ENCODE measurements at regions not wholly inside any gene's neighbourhood (a gene's known extent, or its start where the extent isn't known, plus 50 kb on each side); places are given as distances from the start of the nearest gene placed in this dataset.

DNA sequence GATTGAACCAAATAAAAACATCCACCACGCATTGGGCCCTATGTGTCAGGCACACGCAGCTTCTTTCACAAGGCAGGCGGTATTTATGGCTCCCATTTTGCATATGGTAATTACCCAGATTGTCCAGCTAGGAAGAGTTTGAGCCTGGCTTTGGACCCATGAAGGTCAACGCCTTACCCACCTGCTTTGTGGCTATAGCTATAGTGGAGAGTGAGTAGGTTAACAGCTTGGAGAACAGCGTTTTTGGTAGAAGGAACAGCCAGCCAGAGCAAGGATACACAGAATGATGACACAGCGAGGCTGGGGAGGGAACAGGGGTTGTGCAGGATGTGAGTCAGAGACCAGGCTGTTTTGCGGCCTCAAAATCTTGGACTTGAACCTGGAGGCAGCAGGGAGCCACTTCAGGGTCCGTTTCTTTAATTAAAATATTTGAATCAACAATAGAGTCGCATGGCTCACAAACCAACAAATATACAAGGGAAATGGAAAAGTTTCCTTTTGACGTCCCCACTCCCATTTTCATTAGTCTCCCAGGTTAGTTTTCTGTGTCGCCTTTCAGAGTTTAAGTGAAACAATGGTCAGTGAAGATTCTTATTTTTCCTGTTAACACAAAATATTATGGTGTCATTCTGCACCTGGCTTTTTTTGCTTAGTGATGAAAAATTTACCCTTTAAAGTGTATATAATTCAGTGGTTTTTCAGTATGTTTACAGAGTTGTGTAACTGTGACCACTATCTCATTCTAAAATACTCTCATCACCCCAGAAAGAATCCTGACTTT lies 118.2 kb upstream of the STX18 start:
- Histone ChIP-seq H3K27ac (no peak overlapping the region), H3K4me3 (no peak overlapping the region), H3K27me3 (no peaks in the 10 kb centered on the region), H3K9me3 (no peaks in the 10 kb centered on the region), H3K36me3 (no peaks in the 10 kb centered on the region), H3K4me1 (no peaks in the 10 kb centered on the region)
- ATAC-seq (no peak), DNase-seq (no peak)
- TF ChIP-seq, protein P1, sequence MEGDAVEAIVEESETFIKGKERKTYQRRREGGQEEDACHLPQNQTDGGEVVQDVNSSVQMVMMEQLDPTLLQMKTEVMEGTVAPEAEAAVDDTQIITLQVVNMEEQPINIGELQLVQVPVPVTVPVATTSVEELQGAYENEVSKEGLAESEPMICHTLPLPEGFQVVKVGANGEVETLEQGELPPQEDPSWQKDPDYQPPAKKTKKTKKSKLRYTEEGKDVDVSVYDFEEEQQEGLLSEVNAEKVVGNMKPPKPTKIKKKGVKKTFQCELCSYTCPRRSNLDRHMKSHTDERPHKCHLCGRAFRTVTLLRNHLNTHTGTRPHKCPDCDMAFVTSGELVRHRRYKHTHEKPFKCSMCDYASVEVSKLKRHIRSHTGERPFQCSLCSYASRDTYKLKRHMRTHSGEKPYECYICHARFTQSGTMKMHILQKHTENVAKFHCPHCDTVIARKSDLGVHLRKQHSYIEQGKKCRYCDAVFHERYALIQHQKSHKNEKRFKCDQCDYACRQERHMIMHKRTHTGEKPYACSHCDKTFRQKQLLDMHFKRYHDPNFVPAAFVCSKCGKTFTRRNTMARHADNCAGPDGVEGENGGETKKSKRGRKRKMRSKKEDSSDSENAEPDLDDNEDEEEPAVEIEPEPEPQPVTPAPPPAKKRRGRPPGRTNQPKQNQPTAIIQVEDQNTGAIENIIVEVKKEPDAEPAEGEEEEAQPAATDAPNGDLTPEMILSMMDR (IDR thresholded peaks at IDR 0.05), result no peak
- intact Hi-C loops (cut with DNase I), result no loop called here

DNA sequence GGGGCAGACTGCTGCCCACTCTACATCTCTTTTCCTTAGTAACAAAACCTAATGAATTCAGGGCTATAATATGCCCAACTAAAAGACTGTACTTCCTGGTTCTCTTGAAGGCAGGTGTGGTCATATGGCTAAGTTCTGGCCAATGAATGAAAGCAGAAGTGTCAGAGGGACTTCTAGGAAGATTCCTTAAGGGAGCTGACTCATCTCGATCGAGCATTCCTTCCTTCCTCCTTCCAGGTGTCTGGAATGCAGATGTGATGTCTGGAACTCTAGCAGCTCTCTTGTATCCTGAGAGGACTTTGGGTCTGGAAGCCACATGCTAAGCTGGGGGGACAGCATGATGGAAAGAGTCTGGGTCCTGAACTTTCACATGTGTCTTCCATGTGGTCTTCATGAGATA lies 116.2 kb upstream of the STX18 start:
- intact Hi-C loops (cut with DNase I), result no loop called here
- Histone ChIP-seq H3K27ac (no peak overlapping the region), H3K4me1 (no peaks in the 10 kb centered on the region), H3K27me3 (no peaks in the 10 kb centered on the region), H3K4me3 (no peak overlapping the region), H3K36me3 (no peaks in the 10 kb centered on the region), H3K9me3 (no peaks in the 10 kb centered on the region)
- TF ChIP-seq, protein P1 (IDR thresholded peaks at IDR 0.05), result no peak
- no peak for DNase-seq
- ATAC-seq, result no peak

GRCh38 chr4:4656977-4657376 lies 115.1 kb upstream of the STX18 start:
- Histone ChIP-seq H3K27me3 (no peaks in the 10 kb centered on the region), H3K36me3 (no peaks in the 10 kb centered on the region), H3K27ac (no peak overlapping the region), H3K4me3 (no peak overlapping the region), H3K9me3 (no peaks in the 10 kb centered on the region), H3K4me1 (no peaks in the 10 kb centered on the region)
- intact Hi-C loops (cut with DNase I), result no loop called here
- DNase-seq (no peak), ATAC-seq (no peak)
- TF ChIP-seq, protein P1 (IDR thresholded peaks at IDR 0.05), result no peak

DNA sequence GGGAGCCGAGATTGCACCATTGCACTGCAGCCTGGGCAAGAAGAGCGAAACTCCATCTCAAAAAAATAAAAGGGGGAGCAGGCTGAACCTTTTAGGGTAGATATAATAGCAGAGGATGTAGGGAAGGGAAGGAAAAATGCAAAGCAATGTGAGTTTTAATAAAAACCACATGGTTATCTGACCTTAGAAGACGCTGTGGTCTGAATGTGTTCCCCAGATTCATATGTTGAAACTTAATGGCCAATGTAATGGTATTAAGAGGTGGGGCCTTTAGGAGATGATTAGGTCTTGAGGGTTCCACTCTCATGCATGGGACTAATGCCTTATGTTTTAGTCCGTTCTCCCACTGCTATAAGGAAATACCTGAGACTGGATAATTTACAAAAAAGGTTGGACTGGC lies 114.1 kb upstream of the STX18 start:
- intact Hi-C loops (cut with DNase I), result no loop called here
- DNase-seq (no peak), ATAC-seq (no peak)
- no peaks in the 10 kb centered on the region for H3K9me3 ChIP-seq
- TF ChIP-seq, protein P1 (IDR thresholded peaks at IDR 0.05), result no peak
- no peak overlapping the region for H3K4me3 ChIP-seq
- no peaks in the 10 kb centered on the region for H3K27me3 ChIP-seq
- no peak overlapping the region for H3K27ac ChIP-seq
- no peaks in the 10 kb centered on the region for H3K36me3 ChIP-seq
- H3K4me1 ChIP-seq, result no peaks in the 10 kb centered on the region

DNA sequence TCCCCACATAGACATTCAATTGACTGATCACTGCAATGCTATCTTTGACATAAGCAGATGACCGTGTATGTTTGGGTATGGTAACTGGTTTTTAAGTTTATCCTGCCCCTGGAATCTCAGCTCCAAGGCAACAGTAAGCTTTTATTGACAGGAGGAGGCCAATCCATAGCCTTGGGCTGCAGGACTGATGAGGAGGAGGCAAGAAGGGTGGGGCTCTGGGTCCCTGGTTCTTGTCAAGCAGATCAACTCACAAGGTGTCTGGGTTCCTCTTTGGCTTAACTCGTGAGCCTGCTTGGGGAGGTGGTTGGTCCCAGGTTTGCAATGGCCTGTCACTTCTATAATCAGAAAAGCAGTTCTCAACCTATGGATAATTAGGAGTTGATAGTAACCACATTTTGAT lies 113.2 kb upstream of the STX18 start:
- no peak for ATAC-seq
- no peaks in the 10 kb centered on the region for H3K27me3 ChIP-seq
- TF ChIP-seq, protein P1 (IDR thresholded peaks at IDR 0.05), result no peak
- H3K4me3 ChIP-seq, result no peak overlapping the region
- H3K27ac ChIP-seq, result no peak overlapping the region
- no peaks in the 10 kb centered on the region for H3K9me3 ChIP-seq
- no peaks in the 10 kb centered on the region for H3K4me1 ChIP-seq
- no peaks in the 10 kb centered on the region for H3K36me3 ChIP-seq
- no peak for DNase-seq
- intact Hi-C loops (cut with DNase I), result no loop called here

Data from upper lobe of right lung (tissue), 1 donor.